ENCODE measurements at regions not wholly inside any gene's neighbourhood (a gene's known extent, or its start where the extent isn't known, plus 50 kb on each side); places are given as distances from the start of the nearest gene placed in this dataset.

DNA sequence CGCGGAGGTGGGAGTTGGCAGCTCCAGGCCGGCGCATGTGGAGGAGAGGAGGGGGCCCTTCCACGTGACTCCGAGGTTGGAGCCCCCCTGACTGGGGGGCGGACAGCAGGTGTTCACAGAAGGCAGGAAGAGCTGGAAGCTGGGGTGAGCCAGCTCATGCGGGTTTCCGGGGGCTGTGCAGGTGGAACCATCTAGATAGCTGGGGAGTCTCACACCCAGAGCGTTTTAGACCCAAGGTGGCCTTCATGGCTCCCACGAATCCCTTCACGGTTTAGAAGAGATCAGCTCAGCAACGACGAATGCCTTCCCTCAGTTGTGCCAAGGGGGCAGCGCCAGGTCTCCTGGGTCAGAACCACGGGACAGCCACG, 740.5 kb upstream of the SALL3 start:
- H3K4me1 ChIP-seq (ENCODE audit: control insufficient read depth, insufficient read depth, low read length, poor library complexity, severe bottlenecking) = no peaks in the 10 kb centered on the region

DNA sequence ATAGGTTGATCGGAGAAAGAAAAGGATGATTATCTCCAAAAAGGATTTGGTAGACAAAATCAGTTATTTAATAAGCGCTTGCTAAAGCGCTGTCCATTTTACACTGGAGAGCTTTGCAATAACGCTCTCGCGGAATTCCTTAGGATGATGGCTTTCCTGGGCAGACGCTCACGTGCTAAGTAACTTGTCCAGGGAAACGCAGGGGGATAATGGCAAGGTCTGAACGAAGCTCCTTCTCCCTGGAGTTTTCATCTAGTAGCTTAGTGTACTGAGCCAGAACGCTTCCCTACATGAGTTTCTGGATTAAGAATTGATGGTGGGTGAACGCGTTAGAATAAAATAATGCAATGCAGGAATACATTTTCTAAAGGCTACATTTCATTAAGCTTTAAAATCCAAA, 739.5 kb upstream of the SALL3 start:
- no peaks in the 10 kb centered on the region for H3K9me3 ChIP-seq (ENCODE audit: control insufficient read depth in 2 of 2, low read length in 2 of 2)
- Mint-ChIP-seq H3K36me3 (no peaks in the 10 kb centered on the region), H3K27me3 (no peaks in the 10 kb centered on the region), H3K27ac (no peak overlapping the region), H3K4me1 (peaks cover 0 to 5% (median 2%) of the 10 kb centered on the region in 4 donors), H3K4me3 (no peak overlapping the region), H3K9me3 (peaks cover under 1 to 12% (median 2%) of the 10 kb centered on the region in 7 donors)
- H3K27ac ChIP-seq (ENCODE audit: insufficient read depth, low read length, poor library complexity, severe bottlenecking) = no peak overlapping the region
- ATAC-seq (ENCODE audit: low read depth in 2 of 2) (no peak), DNase-seq (no peak)
- no peak overlapping the region for H3K4me3 ChIP-seq (ENCODE audit: low read depth, low read length)
- H3K36me3 ChIP-seq (ENCODE audit: control insufficient read depth, insufficient read depth, low read length) = no peaks in the 10 kb centered on the region
- H3K4me1 ChIP-seq (ENCODE audit: control insufficient read depth, insufficient read depth, low read length, poor library complexity, severe bottlenecking) = no peaks in the 10 kb centered on the region
- H3K27me3 ChIP-seq (ENCODE audit: control insufficient read depth, insufficient read depth, low read length) = no peaks in the 10 kb centered on the region

More for the DNA sequence above, 740.5 kb upstream of the SALL3 start:
- no peaks in the 10 kb centered on the region for H3K36me3 Mint-ChIP-seq
- peaks cover 1 to 11% (median 3%) of the 10 kb centered on the region in 7 donors for H3K9me3 Mint-ChIP-seq
- Histone ChIP-seq H3K9me3 (ENCODE audit: control insufficient read depth in 2 of 2, low read length in 2 of 2) (no peaks in the 10 kb centered on the region), H3K27me3 (ENCODE audit: control insufficient read depth, insufficient read depth, low read length) (no peaks in the 10 kb centered on the region), H3K4me3 (ENCODE audit: low read depth, low read length) (no peak overlapping the region), H3K27ac (ENCODE audit: insufficient read depth, low read length, poor library complexity, severe bottlenecking) (no peak overlapping the region), H3K36me3 (ENCODE audit: control insufficient read depth, insufficient read depth, low read length) (no peaks in the 10 kb centered on the region)
- H3K27me3 Mint-ChIP-seq = no peaks in the 10 kb centered on the region
- DNase-seq (peak in 1 of 3 donors; percentile 1), ATAC-seq (ENCODE audit: low read depth in 2 of 2) (no peak)
- H3K27ac Mint-ChIP-seq = no peak overlapping the region
- H3K4me1 Mint-ChIP-seq = peaks cover 0 to 5% (median 2%) of the 10 kb centered on the region in 4 donors
- no peak overlapping the region for H3K4me3 Mint-ChIP-seq

DNA sequence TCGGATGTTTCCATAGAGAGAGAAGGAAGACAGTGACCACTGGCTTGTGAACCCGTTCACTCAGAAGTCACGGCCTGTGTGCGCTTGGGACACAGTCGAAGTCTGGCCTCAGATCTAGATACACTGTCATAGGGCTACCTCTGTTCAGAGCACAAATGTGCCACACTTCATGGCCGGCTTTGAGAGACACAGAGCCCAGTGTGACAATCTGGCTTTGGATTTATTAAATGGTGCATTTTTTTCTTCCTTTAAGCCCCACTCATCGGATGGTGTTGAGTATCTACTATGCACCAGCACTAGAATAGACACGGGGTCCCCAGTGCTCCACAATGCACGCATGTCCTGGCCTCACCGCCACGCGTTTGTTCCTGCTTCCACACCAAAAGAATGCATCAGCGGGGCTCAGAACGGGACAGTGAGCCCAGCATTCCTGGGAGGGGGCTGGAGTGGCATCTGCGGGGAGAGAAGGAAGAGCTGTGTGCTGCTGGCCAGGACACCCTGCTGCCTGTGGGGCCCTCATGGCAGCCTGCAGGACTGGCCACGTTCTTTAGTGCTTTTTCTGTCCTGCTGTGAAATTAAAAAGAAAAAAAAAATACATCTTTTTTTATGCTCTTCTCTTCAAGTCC, 738.9 kb upstream of the SALL3 start:
- peaks cover 1 to 12% (median 2%) of the 10 kb centered on the region in 7 donors for H3K9me3 Mint-ChIP-seq
- ATAC-seq (ENCODE audit: low read depth in 2 of 2) (no peak), DNase-seq (no peak)
- Histone ChIP-seq H3K27me3 (ENCODE audit: control insufficient read depth, insufficient read depth, low read length) (no peaks in the 10 kb centered on the region), H3K27ac (ENCODE audit: insufficient read depth, low read length, poor library complexity, severe bottlenecking) (no peak overlapping the region), H3K4me3 (ENCODE audit: low read depth, low read length) (no peak overlapping the region), H3K36me3 (ENCODE audit: control insufficient read depth, insufficient read depth, low read length) (no peaks in the 10 kb centered on the region), H3K4me1 (ENCODE audit: control insufficient read depth, insufficient read depth, low read length, poor library complexity, severe bottlenecking) (no peaks in the 10 kb centered on the region), H3K9me3 (ENCODE audit: control insufficient read depth in 2 of 2, low read length in 2 of 2) (no peaks in the 10 kb centered on the region)
- no peaks in the 10 kb centered on the region for H3K36me3 Mint-ChIP-seq
- no peak overlapping the region for H3K27ac Mint-ChIP-seq
- peaks cover 0 to 5% (median 2%) of the 10 kb centered on the region in 4 donors for H3K4me1 Mint-ChIP-seq
- no peak overlapping the region for H3K4me3 Mint-ChIP-seq
- no peaks in the 10 kb centered on the region for H3K27me3 Mint-ChIP-seq

- peaks cover 1 to 14% (median 5%) of the 10 kb centered on the region in 7 donors for H3K9me3 Mint-ChIP-seq
- peaks cover 0 to 5% (median 2%) of the 10 kb centered on the region in 4 donors for H3K4me1 Mint-ChIP-seq
These were observed 737.9 kb upstream of the SALL3 start for GRCh38 chr18:78241535-78242253.

GRCh38 chr18:78242254-78242643, 737.4 kb upstream of the SALL3 start:
- H3K9me3 ChIP-seq (ENCODE audit: control insufficient read depth in 2 of 2, low read length in 2 of 2) = no peaks in the 10 kb centered on the region
- no peaks in the 10 kb centered on the region for H3K27me3 ChIP-seq (ENCODE audit: control insufficient read depth, insufficient read depth, low read length)
- Mint-ChIP-seq H3K27me3 (no peaks in the 10 kb centered on the region), H3K36me3 (no peaks in the 10 kb centered on the region), H3K4me1 (peaks cover 0 to 5% (median 2%) of the 10 kb centered on the region in 4 donors), H3K9me3 (peaks cover 1 to 14% (median 5%) of the 10 kb centered on the region in 7 donors), H3K4me3 (no peak overlapping the region), H3K27ac (no peak overlapping the region)
- H3K36me3 ChIP-seq (ENCODE audit: control insufficient read depth, insufficient read depth, low read length) = no peaks in the 10 kb centered on the region
- no peak overlapping the region for H3K27ac ChIP-seq (ENCODE audit: insufficient read depth, low read length, poor library complexity, severe bottlenecking)
- DNase-seq (no peak), ATAC-seq (ENCODE audit: low read depth in 2 of 2) (no peak)
- H3K4me1 ChIP-seq (ENCODE audit: control insufficient read depth, insufficient read depth, low read length, poor library complexity, severe bottlenecking) = no peaks in the 10 kb centered on the region
- no peak overlapping the region for H3K4me3 ChIP-seq (ENCODE audit: low read depth, low read length)

More at GRCh38 chr18:78241535-78242253, 737.9 kb upstream of the SALL3 start:
- Mint-ChIP-seq H3K27ac (no peak overlapping the region), H3K4me3 (no peak overlapping the region), H3K36me3 (no peaks in the 10 kb centered on the region), H3K27me3 (no peaks in the 10 kb centered on the region)
- Histone ChIP-seq H3K27ac (ENCODE audit: insufficient read depth, low read length, poor library complexity, severe bottlenecking) (no peak overlapping the region), H3K27me3 (ENCODE audit: control insufficient read depth, insufficient read depth, low read length) (no peaks in the 10 kb centered on the region), H3K4me3 (ENCODE audit: low read depth, low read length) (no peak overlapping the region), H3K4me1 (ENCODE audit: control insufficient read depth, insufficient read depth, low read length, poor library complexity, severe bottlenecking) (no peaks in the 10 kb centered on the region), H3K9me3 (ENCODE audit: control insufficient read depth in 2 of 2, low read length in 2 of 2) (no peaks in the 10 kb centered on the region), H3K36me3 (ENCODE audit: control insufficient read depth, insufficient read depth, low read length) (no peaks in the 10 kb centered on the region)
- ATAC-seq (ENCODE audit: low read depth in 2 of 2) = no peak
- no peak for DNase-seq

- Histone ChIP-seq H3K9me3 (ENCODE audit: control insufficient read depth in 2 of 2, low read length in 2 of 2) (no peaks in the 10 kb centered on the region), H3K4me3 (ENCODE audit: low read depth, low read length) (no peak overlapping the region), H3K4me1 (ENCODE audit: control insufficient read depth, insufficient read depth, low read length, poor library complexity, severe bottlenecking) (no peaks in the 10 kb centered on the region), H3K27me3 (ENCODE audit: control insufficient read depth, insufficient read depth, low read length) (no peaks in the 10 kb centered on the region), H3K36me3 (ENCODE audit: control insufficient read depth, insufficient read depth, low read length) (no peaks in the 10 kb centered on the region), H3K27ac (ENCODE audit: insufficient read depth, low read length, poor library complexity, severe bottlenecking) (no peak overlapping the region)
- Mint-ChIP-seq H3K4me1 (peaks cover 0 to 5% (median 2%) of the 10 kb centered on the region in 4 donors), H3K27me3 (no peaks in the 10 kb centered on the region), H3K36me3 (no peaks in the 10 kb centered on the region), H3K27ac (no peak overlapping the region), H3K4me3 (no peak overlapping the region), H3K9me3 (peaks cover 1 to 14% (median 5%) of the 10 kb centered on the region in 7 donors)
- no peak for ATAC-seq (ENCODE audit: low read depth in 2 of 2)
- DNase-seq = no peak
These were observed 736.8 kb upstream of the SALL3 start for GRCh38 chr18:78242806-78243205.

GRCh38 chr18:78244779-78245178, 734.8 kb upstream of the SALL3 start:
- H3K36me3 Mint-ChIP-seq = no peaks in the 10 kb centered on the region
- DNase-seq = no peak
- H3K9me3 ChIP-seq (ENCODE audit: control insufficient read depth in 2 of 2, low read length in 2 of 2) = no peaks in the 10 kb centered on the region
- no peaks in the 10 kb centered on the region for H3K36me3 ChIP-seq (ENCODE audit: control insufficient read depth, insufficient read depth, low read length)
- no peak overlapping the region for H3K4me3 ChIP-seq (ENCODE audit: low read depth, low read length)
- peaks cover 0 to 9% (median 0%) of the 10 kb centered on the region in 7 donors for H3K9me3 Mint-ChIP-seq
- H3K4me1 Mint-ChIP-seq = no peaks in the 10 kb centered on the region
- no peaks in the 10 kb centered on the region for H3K27me3 Mint-ChIP-seq
- no peak overlapping the region for H3K27ac ChIP-seq (ENCODE audit: insufficient read depth, low read length, poor library complexity, severe bottlenecking)
- H3K4me1 ChIP-seq (ENCODE audit: control insufficient read depth, insufficient read depth, low read length, poor library complexity, severe bottlenecking) = no peaks in the 10 kb centered on the region
- H3K27ac Mint-ChIP-seq = no peak overlapping the region
- H3K27me3 ChIP-seq (ENCODE audit: control insufficient read depth, insufficient read depth, low read length) = no peaks in the 10 kb centered on the region
- ATAC-seq (ENCODE audit: low read depth in 2 of 2) = no peak
- no peak overlapping the region for H3K4me3 Mint-ChIP-seq

DNA sequence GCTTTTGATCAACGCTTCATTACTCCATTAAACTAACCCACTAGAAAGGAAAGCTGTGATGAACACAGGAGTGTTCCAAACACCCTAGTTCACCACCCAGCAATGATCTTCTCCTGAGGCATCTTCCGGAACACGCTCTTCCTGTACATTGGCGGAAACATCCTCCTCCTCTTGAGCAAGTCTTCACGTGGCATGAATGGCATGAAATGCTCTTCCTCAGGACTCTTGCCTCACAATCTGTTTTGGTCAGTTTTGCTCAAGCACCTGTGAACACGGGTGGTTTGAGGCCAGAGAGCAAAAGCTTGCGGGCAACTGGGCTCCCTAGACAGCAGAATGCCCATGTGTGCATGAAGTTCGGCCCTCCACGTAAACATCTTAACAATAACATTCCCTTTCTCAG, 734.2 kb upstream of the SALL3 start:
- Mint-ChIP-seq H3K4me3 (no peak overlapping the region), H3K4me1 (no peaks in the 10 kb centered on the region), H3K27ac (no peak overlapping the region), H3K36me3 (no peaks in the 10 kb centered on the region), H3K9me3 (peaks cover 0 to 9% (median 0%) of the 10 kb centered on the region in 7 donors), H3K27me3 (no peaks in the 10 kb centered on the region)
- H3K4me3 ChIP-seq (ENCODE audit: low read depth, low read length) = no peak overlapping the region
- no peaks in the 10 kb centered on the region for H3K36me3 ChIP-seq (ENCODE audit: control insufficient read depth, insufficient read depth, low read length)
- no peaks in the 10 kb centered on the region for H3K4me1 ChIP-seq (ENCODE audit: control insufficient read depth, insufficient read depth, low read length, poor library complexity, severe bottlenecking)
- H3K27me3 ChIP-seq (ENCODE audit: control insufficient read depth, insufficient read depth, low read length) = no peaks in the 10 kb centered on the region
- H3K9me3 ChIP-seq (ENCODE audit: control insufficient read depth in 2 of 2, low read length in 2 of 2) = no peaks in the 10 kb centered on the region
- ATAC-seq (ENCODE audit: low read depth in 2 of 2) = no peak
- no peak for DNase-seq
- H3K27ac ChIP-seq (ENCODE audit: insufficient read depth, low read length, poor library complexity, severe bottlenecking) = no peak overlapping the region
